BJ (cell line): ENCODE measurements at regions not wholly inside any gene's neighbourhood (a gene's known extent, or its start where the extent isn't known, plus 50 kb on each side); places are given as distances from the start of the nearest gene placed in this dataset.

Experiments used
- CTCF ChIA-PET: fragments of 350-600 bp; formaldehyde crosslinking; extraction: SDS; loops from one replicate; lab custom pipeline; 2021; ENCODE audit warnings: antibody characterized with exemption, inconsistent platforms; lab: Yijun Ruan, JAX
- POLR2A ChIA-PET: fragments of 300-600 bp; sonication (Branson Sonifier 250); formaldehyde crosslinking; extraction: SDS; loops from one replicate; lab custom pipeline; 2021; ENCODE audit warnings: antibody characterized with exemption; lab: Charles Lee
- DNase-seq: peaks from one replicate; pipeline ENCODE4 v3.0.0-alpha.2; 2011; ENCODE audit warnings: low read depth
- H3K27me3 ChIP-seq: 2 replicates; pipeline ENCODE4 v1.6.0; 2011; ENCODE audit warnings: low read length; ENCODE audit not compliant: control insufficient read depth, insufficient read depth
- H3K36me3 ChIP-seq: 2 replicates; pipeline ENCODE4 v1.5.1; 2011; ENCODE audit warnings: low read length; ENCODE audit not compliant: control insufficient read depth, insufficient read depth
- H3K4me3 ChIP-seq: 2 replicates; pipeline ENCODE4 v1.5.1; 2011; ENCODE audit warnings: low read depth, mild to moderate bottlenecking, control low read depth, low read length
- TF ChIP-seq, protein P1 (sequence below): IDR thresholded peaks from 2 replicates; pipeline ENCODE4 v1.5.1; 2011; ENCODE audit warnings: low read depth, mild to moderate bottlenecking, control low read depth, inconsistent platforms, low read length, moderate library complexity; ENCODE audit not compliant: insufficient read depth

DNA sequence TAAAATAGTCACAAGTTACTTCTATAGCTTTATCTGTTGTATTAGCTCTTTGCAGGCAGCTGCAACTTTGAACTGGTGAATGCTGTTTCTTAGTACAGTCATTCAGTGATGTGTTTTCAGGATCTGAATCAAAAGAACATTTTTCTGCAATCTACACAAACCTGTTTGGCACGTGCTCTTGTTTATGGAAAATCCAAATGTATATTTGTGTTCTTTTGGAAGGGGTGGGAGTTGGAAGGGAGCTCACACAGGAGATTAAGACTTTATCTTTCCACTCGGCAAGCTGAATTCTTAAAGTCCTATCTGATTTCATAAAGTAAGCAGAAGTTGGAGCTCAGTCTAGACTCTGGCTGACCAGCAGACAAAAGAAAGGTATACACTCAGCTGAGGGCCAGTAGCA lies 300.2 kb downstream of the MAP2K6 start:
- H3K4me3 ChIP-seq: no peak overlapping the region
- no peaks in the 10 kb centered on the region for H3K27me3 ChIP-seq
- TF ChIP-seq, protein P1, sequence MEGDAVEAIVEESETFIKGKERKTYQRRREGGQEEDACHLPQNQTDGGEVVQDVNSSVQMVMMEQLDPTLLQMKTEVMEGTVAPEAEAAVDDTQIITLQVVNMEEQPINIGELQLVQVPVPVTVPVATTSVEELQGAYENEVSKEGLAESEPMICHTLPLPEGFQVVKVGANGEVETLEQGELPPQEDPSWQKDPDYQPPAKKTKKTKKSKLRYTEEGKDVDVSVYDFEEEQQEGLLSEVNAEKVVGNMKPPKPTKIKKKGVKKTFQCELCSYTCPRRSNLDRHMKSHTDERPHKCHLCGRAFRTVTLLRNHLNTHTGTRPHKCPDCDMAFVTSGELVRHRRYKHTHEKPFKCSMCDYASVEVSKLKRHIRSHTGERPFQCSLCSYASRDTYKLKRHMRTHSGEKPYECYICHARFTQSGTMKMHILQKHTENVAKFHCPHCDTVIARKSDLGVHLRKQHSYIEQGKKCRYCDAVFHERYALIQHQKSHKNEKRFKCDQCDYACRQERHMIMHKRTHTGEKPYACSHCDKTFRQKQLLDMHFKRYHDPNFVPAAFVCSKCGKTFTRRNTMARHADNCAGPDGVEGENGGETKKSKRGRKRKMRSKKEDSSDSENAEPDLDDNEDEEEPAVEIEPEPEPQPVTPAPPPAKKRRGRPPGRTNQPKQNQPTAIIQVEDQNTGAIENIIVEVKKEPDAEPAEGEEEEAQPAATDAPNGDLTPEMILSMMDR: no peak
- CTCF ChIA-PET: interaction anchor here (0.7 to 0.9 kb wide), 2 partner anchors 15 to 108 kb away, joined by 3 to 4 read pairs; no protein-coding TSS in a partner anchor
- POLR2A ChIA-PET: no interaction called here
- no peaks in the 10 kb centered on the region for H3K36me3 ChIP-seq
- DNase-seq: no peak

DNA sequence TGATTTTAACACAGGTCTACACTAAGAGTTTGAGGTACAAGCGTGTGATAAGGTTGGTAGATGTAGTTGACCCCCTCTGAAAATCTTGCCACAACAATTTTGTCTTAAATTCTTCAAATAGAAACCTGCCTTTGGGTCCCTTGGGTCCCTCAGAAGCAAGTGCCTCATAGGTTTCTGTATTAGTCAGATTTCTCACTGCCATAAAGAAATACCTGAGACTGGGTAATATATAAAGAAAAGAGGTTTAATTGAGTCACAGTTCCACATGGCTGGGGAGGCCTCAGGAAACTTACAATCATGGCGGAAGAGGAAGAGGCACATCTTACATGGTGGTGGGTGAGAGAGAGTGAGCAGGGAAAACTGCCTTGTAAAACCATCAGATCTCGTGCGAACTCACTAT lies 301.2 kb downstream of the MAP2K6 start:
- H3K36me3 ChIP-seq: no peaks in the 10 kb centered on the region
- CTCF ChIA-PET: interaction anchor here (1.2 to 2.4 kb wide), 3 partner anchors 10 to 106 kb away, joined by 3 to 14 read pairs (median 6); no protein-coding TSS in a partner anchor
- no peak overlapping the region for H3K4me3 ChIP-seq
- H3K27me3 ChIP-seq: no peaks in the 10 kb centered on the region
- DNase-seq: no peak
- POLR2A ChIA-PET: no interaction called here
- TF ChIP-seq, protein P1: no peak

DNA sequence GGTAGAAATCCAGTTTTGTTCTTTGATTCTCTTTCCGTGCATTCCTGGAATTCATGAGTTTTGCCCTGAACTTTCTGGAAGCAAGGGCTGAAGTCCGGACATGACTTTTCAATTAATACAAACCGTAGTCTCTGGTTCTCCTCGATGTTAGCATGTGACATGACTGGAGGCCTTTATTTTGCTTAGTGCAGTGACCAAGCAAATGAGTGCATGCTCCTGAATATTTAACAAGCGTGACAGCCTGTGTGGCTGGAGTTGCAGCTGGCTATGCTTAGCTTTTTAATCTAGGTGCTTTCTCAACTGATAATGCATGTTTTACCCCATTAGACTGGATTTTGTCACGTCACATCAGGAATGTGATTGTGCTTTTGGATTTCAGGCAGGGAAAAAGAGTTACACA lies 302.1 kb downstream of the MAP2K6 start:
- H3K27me3 ChIP-seq: no peaks in the 10 kb centered on the region
- CTCF ChIA-PET: interaction anchor here (1.1 to 2.4 kb wide), 4 partner anchors 9 to 146 kb away, joined by 3 to 14 read pairs (median 4); no protein-coding TSS in a partner anchor
- POLR2A ChIA-PET: no interaction called here
- TF ChIP-seq, protein P1: no peak
- no peak overlapping the region for H3K4me3 ChIP-seq
- peak; percentile 87 for DNase-seq
- H3K36me3 ChIP-seq: no peaks in the 10 kb centered on the region

DNA sequence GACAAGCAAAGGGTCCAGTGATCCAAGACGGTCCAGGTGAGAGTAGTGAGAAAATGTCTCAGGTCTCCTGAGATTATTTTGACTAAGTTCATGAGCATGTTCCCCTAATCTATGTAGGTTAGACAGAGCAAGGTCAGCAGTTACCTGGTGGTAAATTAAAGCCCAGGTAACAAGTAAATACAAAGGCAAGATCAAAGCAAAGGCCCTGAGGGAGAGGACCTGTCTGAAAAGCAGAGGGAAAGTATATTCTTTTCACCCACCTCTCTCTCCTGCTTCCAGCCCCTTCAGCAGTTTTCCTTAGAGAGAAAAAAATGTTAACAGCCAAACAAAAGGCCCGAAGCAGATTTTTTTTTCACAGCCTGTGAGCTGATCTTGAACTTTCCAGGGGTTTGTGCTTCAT lies 302.7 kb downstream of the MAP2K6 start:
- H3K4me3 ChIP-seq: no peak overlapping the region
- H3K27me3 ChIP-seq: no peaks in the 10 kb centered on the region
- DNase-seq: no peak
- TF ChIP-seq, protein P1: no peak
- H3K36me3 ChIP-seq: no peaks in the 10 kb centered on the region
- CTCF ChIA-PET: interaction anchor here (1.1 to 2.4 kb wide), 3 partner anchors 9 to 146 kb away, joined by 3 to 14 read pairs (median 6); no protein-coding TSS in a partner anchor
- POLR2A ChIA-PET: no interaction called here

DNA sequence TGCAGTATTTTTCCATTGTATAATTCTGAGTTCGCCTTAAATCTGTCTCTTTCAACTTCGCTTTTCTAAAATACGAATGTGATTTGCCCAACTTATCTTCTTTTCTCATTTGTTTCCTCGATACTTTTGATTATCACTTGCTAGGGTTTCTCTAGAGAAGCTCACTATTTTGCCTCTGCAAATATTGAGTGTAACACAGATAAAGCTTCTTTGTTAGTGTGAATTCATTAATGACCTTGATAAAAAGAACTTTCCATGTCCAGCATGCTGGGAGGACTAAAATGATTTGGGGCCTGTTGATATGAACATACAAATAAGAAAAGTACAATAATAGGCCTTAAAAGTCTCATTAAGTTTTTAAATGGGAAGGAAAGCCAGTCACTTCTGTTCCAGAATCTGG lies 303.3 kb downstream of the MAP2K6 start:
- TF ChIP-seq, protein P1: no peak
- no peak for DNase-seq
- no peaks in the 10 kb centered on the region for H3K27me3 ChIP-seq
- no peaks in the 10 kb centered on the region for H3K36me3 ChIP-seq
- CTCF ChIA-PET: interaction anchor here (1.1 to 2.4 kb wide), 2 partner anchors 8 to 147 kb away, joined by 3 to 14 read pairs; no protein-coding TSS in a partner anchor
- POLR2A ChIA-PET: no interaction called here
- H3K4me3 ChIP-seq: no peak overlapping the region
